SU-DHL-6 (cell line): ENCODE measurements at regions not wholly inside any gene's neighbourhood (a gene's known extent, or its start where the extent isn't known, plus 50 kb on each side); places are given as distances from the start of the nearest gene placed in this dataset.

ENCODE experiments used
- EZH2phosphoT487 ChIP-seq: fragments of 200-600 bp; sonication (generic), shearing (Covaris generic); conservative IDR thresholded peaks from 2 replicates; pipeline ENCODE4 v1.6.1; 2018; ENCODE audit warnings: mild to moderate bottlenecking, antibody characterized with exemption, low read length, moderate library complexity, mixed read lengths
- TF ChIP-seq, protein P1 (sequence below): fragments of 200-600 bp; sonication (generic); IDR thresholded peaks from one replicate; pipeline ENCODE4 v1.5.1; 2017; ENCODE audit warnings: antibody characterized with exemption, mild to moderate bottlenecking, low read length, moderate library complexity; ENCODE audit not compliant: insufficient read depth, poor library complexity, severe bottlenecking

- TF ChIP-seq, protein P1, sequence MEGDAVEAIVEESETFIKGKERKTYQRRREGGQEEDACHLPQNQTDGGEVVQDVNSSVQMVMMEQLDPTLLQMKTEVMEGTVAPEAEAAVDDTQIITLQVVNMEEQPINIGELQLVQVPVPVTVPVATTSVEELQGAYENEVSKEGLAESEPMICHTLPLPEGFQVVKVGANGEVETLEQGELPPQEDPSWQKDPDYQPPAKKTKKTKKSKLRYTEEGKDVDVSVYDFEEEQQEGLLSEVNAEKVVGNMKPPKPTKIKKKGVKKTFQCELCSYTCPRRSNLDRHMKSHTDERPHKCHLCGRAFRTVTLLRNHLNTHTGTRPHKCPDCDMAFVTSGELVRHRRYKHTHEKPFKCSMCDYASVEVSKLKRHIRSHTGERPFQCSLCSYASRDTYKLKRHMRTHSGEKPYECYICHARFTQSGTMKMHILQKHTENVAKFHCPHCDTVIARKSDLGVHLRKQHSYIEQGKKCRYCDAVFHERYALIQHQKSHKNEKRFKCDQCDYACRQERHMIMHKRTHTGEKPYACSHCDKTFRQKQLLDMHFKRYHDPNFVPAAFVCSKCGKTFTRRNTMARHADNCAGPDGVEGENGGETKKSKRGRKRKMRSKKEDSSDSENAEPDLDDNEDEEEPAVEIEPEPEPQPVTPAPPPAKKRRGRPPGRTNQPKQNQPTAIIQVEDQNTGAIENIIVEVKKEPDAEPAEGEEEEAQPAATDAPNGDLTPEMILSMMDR, result no peak
- TF ChIP-seq EZH2phosphoT487, result no peak
These were observed 71.4 kb downstream of the ZNF281 start for GRCh38 chr1:200338451-200338850.
